NK-92 (cell line): ENCODE measurements at regions not wholly inside any gene's neighbourhood (a gene's known extent, or its start where the extent isn't known, plus 50 kb on each side); places are given as distances from the start of the nearest gene placed in this dataset.
"Not testable (repeated sequence)": the region's sequence is repeated elsewhere in the genome, so short reads cannot be mapped to it uniquely, and the experiment has no call there.

Source experiments
- DNase-seq: peaks from one replicate; lab custom pipeline; 2025; ENCODE audit not compliant: unreplicated experiment; lab: John Stamatoyannopoulos, UW

- no peak for DNase-seq
Observed at GRCh38 chr12:69028941-69029729, 96.2 kb upstream of the CPM start.

DNA sequence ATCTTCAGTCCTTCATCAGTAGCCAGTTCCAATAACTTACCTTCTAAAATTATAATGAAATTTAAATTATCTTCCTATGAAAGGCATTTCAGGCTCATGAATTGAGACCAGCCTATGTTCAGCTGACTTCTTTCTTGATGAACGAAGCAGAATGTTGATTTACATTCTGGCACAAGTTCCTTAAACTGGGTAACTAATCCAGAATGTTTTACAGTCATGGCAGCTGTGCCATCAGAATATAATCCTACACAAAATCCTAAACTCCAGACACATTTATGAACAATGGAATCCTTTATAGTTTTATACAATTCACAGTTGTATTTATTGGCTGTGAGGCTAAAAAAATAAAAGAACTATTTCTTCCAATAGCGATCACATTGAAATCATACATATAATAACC lies 97.3 kb upstream of the CPM start:
- no peak for DNase-seq

GRCh38 chr12:69036533-69036932 lies 103.6 kb upstream of the CPM start:
- no peak for DNase-seq

- DNase-seq, result no peak
Observed at GRCh38 chr12:69036999-69037398, 104.0 kb upstream of the CPM start.

- no peak for DNase-seq
Observed at GRCh38 chr12:69039911-69040310, 106.9 kb upstream of the CPM start.

DNA sequence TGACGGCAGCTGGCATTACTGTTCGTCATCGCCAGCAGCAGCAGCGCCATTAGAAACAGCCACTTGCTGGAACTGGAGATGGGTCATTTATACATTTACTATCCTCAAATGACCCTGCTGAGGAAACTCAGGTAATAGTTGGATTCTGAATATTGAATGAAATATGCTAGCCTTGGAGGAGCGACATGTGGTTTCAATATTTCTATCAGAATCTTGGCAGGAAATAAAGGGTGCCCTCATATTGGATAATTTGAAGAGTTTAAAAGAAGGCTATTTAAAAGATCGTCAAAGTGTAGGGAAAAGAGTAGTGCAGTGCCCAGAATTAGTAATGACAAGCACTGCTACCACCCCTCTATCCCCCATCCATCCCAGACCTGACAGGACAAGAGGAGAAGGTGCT lies 109.6 kb upstream of the CPM start:
- no peak for DNase-seq

DNA sequence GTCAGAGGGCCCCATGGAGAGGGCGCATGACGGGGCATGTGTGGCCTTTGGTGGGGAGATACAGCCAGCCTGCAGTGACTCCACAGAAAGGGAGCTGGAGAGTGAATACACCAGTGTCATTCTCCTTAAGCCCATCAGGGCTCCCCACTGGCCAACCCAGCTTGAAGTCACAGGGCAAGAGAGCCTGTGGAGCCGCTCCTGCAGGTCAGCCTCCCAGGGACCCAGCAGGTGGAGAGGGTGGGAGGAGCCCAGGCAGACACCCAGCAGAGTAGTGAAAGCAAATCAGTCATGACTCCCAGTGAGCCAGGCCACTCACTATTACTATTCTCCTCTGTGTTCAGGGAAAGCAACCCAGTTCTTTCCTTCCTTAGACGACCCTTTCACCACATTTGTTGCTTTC lies 110.0 kb upstream of the CPM start:
- DNase-seq, result no peak

GRCh38 chr12:69044887-69045286 lies 111.9 kb upstream of the CPM start:
- no peak for DNase-seq

- DNase-seq, result no peak
Observed at GRCh38 chr12:69045430-69045829, 112.5 kb upstream of the CPM start.

GRCh38 chr12:69046363-69046762 lies 113.4 kb upstream of the CPM start:
- DNase-seq, result no peak

GRCh38 chr12:69046920-69047319 lies 113.9 kb upstream of the CPM start:
- no peak for DNase-seq

DNA sequence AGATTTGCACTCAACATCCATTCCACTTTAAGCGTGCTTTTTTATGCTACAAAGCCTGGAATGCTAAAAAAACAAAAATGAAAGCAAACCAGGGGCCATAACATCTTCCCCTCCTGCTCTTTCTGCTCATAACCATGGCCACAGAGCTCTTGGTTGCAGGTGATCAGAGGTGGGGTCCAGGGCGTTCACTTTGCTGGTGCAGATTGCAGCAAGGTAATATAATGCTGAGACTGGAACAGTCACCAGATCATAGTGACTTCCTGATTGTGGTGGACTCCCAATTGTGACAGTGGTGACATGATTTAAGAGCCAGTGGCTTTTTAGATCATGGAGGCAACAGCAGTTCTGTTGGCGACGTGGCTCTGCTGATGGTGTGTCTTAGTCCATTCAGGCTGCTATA lies 115.0 kb upstream of the CPM start:
- DNase-seq, result no peak

DNA sequence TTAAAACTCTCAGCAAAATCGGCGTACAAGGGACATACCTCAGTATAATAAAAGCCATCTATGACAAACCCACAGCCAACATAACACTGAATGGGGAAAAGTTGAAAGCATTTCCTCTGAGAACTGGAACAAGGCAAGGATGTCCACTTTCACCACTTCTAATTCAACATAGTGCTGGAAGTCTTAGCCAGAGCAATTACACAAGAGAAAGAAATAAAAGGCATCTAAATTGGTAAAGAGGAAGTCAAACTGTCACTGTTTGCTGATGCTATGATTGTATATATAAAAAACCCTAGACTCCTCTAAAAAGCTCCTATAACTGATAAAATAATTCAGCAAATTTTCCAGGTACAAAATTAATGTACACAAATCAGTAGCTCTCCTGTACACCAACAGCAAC lies 116.9 kb upstream of the CPM start:
- not testable (repeated sequence) for DNase-seq

DNA sequence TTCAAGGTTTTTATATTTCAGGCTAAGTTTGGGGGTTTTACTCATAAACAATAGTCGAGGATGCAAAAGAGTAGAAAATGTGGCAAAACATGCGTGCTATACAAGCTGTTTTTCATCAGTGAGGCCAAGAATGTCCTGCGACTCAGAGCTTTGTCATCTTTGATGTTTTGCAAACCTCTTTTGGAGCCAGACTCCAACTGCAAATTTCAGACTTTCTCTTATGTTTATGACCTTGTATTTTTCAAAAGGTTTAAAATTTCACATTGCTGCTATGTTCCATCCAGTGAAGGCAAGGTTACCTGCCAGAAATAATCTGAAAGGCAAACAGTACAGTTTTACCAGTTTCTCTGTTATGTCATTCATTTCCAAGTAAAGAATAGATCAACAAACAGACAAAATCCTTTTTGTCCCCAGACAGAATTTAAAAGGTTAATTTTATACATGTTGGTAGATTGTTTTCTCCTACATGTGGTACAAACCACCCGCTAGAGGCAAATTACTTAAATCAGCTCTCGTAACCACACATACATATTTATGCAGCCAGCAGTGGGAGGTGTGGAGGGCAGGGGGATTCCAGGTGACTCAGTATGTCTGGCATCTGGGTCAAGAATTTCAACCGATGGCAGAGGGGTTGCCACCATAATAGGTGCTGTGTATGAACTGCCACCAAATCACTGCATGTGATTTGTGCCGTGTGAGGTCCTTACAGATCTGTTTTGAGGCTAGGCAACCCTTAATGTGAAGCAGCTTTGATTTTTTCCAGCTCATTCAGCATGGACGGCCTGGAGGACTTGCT lies 119.8 kb upstream of the CPM start:
- no peak for DNase-seq

DNA sequence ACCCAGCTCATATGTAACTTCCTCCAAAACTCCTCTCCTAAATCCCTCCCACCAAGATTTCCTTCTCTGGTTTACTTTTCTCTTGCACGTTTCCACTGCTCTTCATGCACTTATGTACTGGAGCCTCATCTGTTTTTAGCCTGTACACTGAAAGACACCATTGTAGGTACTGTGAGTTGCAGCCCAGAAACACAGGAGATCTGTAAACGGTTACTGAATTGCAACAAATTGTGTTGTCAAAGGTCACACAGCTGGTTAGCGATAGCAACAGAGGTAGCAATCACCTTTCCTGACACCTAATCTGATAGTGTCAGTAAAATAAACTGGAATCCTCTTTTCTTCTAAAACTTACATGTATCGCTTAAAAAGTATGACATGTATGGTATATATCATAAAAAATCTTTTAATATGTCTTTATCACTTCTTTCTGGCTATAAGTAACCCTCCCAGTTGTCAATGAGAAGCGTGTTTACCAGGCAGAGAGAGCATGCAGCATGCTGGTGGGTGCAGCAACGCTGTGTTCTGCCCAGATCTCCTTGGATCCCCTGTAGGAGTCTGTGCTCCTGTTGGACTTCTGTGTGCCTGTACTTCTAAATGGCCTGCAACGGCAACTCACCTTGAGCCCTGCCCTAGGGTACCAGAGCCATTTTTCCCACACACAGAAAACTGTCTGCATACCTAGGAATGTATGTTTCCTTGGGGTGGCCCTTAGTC lies 121.5 kb upstream of the CPM start:
- DNase-seq, result no peak

DNA sequence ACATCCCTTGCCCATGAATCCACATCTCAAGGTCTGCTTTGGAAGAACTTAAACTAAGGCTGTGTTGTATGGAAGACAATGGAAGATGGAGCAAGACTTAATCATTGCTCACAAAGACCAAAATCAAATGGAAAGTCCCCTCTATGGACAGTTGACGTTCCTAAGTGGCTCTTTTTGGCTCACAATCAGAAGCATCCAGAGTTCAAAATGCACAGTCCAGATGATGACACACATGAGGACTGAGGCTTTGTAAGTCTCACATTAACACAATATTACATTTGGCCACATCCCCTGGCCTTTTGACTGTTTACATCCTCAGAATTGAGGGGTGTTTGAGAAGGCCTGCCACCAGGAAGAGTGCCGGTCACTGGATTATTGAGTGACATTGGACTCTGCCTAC lies 122.3 kb upstream of the CPM start:
- no peak for DNase-seq

DNA sequence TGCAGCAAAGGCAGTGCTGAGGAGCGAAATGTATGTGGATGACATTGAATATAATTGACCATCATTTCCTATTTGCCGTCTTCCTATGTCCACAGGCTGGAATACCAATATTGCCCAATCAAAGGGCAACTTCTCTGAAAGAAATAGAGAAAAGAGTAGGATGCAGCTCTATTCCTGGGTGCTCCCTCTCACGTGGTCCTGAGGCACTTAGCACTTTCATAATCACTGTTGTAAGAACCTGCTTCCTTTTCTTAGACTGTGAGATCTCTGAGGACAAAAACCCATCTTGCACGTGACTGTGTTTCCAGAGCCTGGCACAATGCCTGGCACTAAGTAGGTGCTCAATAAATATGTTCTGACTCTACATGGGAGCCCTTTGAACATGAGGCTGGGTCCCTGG lies 122.7 kb upstream of the CPM start:
- no peak for DNase-seq

- no peak for DNase-seq
Observed at GRCh38 chr12:69056743-69057515, 124.0 kb upstream of the CPM start.

GRCh38 chr12:69057742-69058141 lies 124.8 kb upstream of the CPM start:
- no peak for DNase-seq

DNA sequence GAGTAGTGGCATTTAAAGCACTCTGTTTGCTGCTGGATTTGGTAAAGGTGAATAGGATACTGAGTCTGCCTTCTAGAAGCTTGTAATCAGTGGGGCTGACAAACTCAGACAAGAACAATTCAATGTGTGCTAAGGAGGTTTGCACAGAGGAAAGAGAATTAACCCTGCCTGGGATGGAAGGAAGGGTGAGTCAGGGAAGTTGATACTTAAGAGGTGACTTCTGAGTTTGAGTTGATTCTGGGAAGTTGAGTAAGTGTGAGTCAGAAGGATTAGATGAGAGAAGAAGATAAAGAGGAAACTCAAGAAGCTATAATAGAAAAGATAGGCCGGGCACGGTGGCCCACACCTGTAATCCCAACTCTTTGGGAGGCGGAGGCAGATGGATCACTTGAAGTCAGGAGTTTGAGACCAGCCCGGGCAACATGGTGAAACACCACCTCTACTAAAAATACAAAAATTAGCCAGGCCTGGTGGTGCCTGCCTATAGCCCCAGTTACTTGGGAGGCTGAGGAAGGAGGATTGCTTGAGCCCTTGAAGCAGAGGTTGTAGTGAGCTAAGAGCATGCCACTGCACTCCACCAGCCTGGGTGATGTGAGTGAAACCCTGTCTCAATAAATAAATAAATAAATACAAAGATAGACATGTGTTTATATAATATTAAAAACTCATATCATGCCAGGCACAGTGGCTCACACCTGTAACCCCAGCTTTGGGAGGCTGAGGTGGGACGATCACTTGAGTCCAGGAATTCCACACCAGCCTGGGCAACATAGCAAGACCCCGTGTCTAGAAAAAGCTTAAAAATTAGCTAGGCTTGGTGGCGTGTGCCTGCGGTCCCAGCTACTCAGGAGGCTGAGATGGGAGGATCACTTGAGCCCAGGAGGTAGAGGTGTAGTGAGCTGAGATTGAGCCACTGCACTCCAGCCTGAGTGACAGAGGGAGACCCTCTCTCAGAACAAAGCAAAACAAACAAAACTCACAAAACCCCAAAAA lies 126.8 kb upstream of the CPM start:
- DNase-seq, result no peak
